SK-N-SH treated with all-trans-retinoic acid at 6 μM for 48 hours (cell line): ENCODE measurements at regions not wholly inside any gene's neighbourhood (a gene's known extent, or its start where the extent isn't known, plus 50 kb on each side); places are given as distances from the start of the nearest gene placed in this dataset.

Experiments used
- ARNTL ChIP-seq: fragments of 450-650 bp; formaldehyde crosslinking; IDR thresholded peaks from 2 replicates; pipeline ENCODE4 v1.5.0; 2020; ENCODE audit warnings: low read depth, mild to moderate bottlenecking, moderate library complexity, borderline replicate concordance
- RARB ChIP-seq: fragments of 250-450 bp; sonication (Bioruptor Pico); IDR thresholded peaks from 2 replicates; pipeline ENCODE4 v1.8.0; 2021; ENCODE audit warnings: mild to moderate bottlenecking, moderate library complexity
- SNAI2 ChIP-seq: fragments of 250-450 bp; sonication (Bioruptor Pico); IDR thresholded peaks from 2 replicates; pipeline ENCODE4 v1.5.0; 2020; ENCODE audit warnings: mild to moderate bottlenecking, moderate library complexity

DNA sequence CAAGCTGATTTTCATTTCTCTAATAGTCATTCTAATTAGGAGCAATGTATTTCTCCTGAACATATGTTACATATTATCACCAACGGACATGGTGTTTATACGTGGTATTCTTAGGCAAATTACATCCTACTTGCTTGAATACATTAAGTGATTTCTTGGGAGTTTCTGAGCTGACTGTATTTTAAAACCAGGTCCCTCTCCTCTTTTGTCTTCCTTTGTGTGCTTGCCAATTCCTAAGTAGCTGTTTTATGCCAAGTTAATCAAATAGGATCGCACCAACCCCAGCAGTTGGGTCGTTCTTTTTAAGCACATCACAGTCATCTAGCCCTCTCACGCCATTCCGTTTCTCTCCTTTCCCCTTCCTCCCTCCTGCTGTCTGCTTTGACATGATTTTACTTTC lies 75.4 kb upstream of the MAP2 start:
- no peak for TF ChIP-seq SNAI2
- TF ChIP-seq ARNTL (CRISPR knock-in tag), result no peak
- TF ChIP-seq RARB (CRISPR knock-in tag), result no peak
